HUES48 (cell line): ENCODE measurements at regions not wholly inside any gene's neighbourhood (a gene's known extent, or its start where the extent isn't known, plus 50 kb on each side); places are given as distances from the start of the nearest gene placed in this dataset.
"Not testable (repeated sequence)": the region's sequence is repeated elsewhere in the genome, so short reads cannot be mapped to it uniquely, and the experiment has no call there.

Source experiments
- H3K27ac ChIP-seq: one replicate; pipeline ENCODE4 v1.7.0; 2013; ENCODE audit warnings: low read depth, low read length, inconsistent platforms
- H3K27me3 ChIP-seq: 2 replicates; pipeline ENCODE4 v1.6.1; 2013; ENCODE audit warnings: mild to moderate bottlenecking, low read length; ENCODE audit not compliant: control insufficient read depth, insufficient read depth
- H3K36me3 ChIP-seq: 2 replicates; pipeline ENCODE4 v1.6.1; 2013; ENCODE audit warnings: low read length; ENCODE audit not compliant: control insufficient read depth, insufficient read depth
- H3K4me1 ChIP-seq: 2 replicates; pipeline ENCODE4 v1.6.1; 2013; ENCODE audit warnings: mild to moderate bottlenecking, low read length; ENCODE audit not compliant: control insufficient read depth, insufficient read depth
- H3K4me3 ChIP-seq: 2 replicates; pipeline ENCODE4 v1.5.1; 2013; ENCODE audit warnings: mild to moderate bottlenecking, low read depth, low read length
- H3K9ac ChIP-seq: 2 replicates; pipeline ENCODE4 v1.6.1; 2013; ENCODE audit warnings: mild to moderate bottlenecking, low read depth, low read length, moderate library complexity
- H3K9me3 ChIP-seq: 2 replicates; pipeline ENCODE4 v1.6.1; 2013; ENCODE audit warnings: low read length; ENCODE audit not compliant: control insufficient read depth, insufficient read depth

DNA sequence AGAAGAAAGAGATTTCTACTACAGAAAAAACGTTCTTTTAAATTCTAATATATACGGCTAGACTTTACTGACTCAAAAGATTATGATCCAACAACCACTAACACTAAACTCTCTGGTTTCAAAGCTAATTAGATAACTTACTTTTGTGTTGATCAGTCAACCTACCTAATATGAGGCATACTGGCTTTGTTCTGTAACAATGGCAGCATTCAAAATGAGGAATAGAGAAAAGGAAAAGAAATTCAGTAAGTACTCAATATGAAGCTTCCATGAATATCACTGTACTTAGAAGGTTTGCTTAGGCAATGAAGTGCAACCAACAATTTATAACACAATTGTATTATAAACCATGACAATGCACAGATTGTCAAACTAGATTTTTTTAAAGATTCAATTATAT lies 430.5 kb upstream of the PMFBP1 start:
- Histone ChIP-seq H3K4me1 (peaks cover 13% of the 10 kb centered on the region), H3K9me3 (no peaks in the 10 kb centered on the region), H3K9ac (no peak overlapping the region), H3K4me3 (no peak overlapping the region), H3K27me3 (no peaks in the 10 kb centered on the region), H3K27ac (no peak overlapping the region), H3K36me3 (no peaks in the 10 kb centered on the region)

DNA sequence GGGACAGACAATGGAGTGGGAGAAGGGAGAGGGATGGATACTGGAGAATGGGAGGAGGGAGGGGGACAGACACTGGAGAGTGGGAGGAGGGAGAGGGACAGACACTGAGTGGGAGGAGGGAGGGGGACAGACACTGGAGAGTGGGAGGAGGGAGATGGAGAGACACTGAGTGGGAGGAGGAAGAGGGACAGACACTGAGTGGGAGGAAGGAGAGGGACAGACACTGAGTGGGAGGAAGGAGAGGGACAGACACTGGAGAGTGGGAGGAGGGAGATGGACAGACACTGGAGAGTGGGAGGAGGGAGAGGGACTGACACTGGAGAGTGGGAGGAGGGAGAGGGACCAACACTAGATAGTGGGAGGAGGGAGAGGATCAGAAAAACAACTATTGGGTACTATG lies 426.7 kb upstream of the PMFBP1 start:
- H3K9ac ChIP-seq = no peak overlapping the region
- H3K27ac ChIP-seq = no peak overlapping the region
- H3K4me1 ChIP-seq = no peaks in the 10 kb centered on the region
- H3K9me3 ChIP-seq = no peaks in the 10 kb centered on the region
- no peak overlapping the region for H3K4me3 ChIP-seq
- no peaks in the 10 kb centered on the region for H3K36me3 ChIP-seq
- no peaks in the 10 kb centered on the region for H3K27me3 ChIP-seq

- Histone ChIP-seq H3K9me3 (no peaks in the 10 kb centered on the region), H3K36me3 (no peaks in the 10 kb centered on the region), H3K4me3 (no peak overlapping the region), H3K27me3 (no peaks in the 10 kb centered on the region), H3K4me1 (no peaks in the 10 kb centered on the region), H3K27ac (no peak overlapping the region), H3K9ac (no peak overlapping the region)
Measured at GRCh38 chr16:72597938-72598337, 426.0 kb upstream of the PMFBP1 start.

GRCh38 chr16:72596373-72596772 lies 424.4 kb upstream of the PMFBP1 start:
- no peak overlapping the region for H3K27ac ChIP-seq
- H3K4me3 ChIP-seq = no peak overlapping the region
- no peaks in the 10 kb centered on the region for H3K36me3 ChIP-seq
- no peak overlapping the region for H3K9ac ChIP-seq
- no peaks in the 10 kb centered on the region for H3K4me1 ChIP-seq
- no peaks in the 10 kb centered on the region for H3K9me3 ChIP-seq
- H3K27me3 ChIP-seq = no peaks in the 10 kb centered on the region

DNA sequence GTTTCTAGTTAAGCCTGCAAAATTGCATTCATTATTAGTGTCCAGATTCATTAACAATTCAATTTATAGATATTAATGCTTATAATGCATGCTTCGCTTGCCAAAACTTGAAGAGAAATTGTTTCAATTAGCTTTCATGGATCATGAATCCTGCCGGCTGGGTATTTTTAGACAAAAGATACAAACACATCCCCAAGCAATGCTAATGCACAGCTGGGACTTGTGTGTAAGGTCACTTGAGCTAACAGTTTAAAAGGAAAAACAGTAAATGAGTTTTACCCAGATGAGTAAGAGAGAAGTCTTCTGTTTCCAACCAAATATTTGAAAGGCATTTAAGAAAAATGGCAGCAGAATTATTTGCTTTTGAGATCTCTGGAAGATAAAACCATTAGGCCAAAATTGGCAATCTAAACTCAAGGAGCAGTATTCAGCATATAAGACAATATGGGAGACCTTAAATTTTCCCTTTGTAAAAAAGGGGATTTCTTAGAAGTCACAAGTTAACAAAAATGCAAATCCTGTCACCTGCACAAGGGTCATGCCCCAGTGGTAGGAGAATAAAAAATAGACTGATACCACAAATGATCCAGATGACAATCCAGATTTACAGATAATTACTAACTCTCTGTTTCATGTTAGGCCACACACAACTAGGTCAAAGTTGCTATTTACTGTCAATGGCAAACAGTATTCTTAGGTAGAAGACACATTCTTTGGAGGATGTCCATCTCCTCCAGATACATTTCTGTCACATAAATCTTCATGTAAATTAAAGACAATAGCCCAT lies 418.4 kb upstream of the PMFBP1 start:
- H3K27ac ChIP-seq = no peak overlapping the region
- H3K27me3 ChIP-seq = no peaks in the 10 kb centered on the region

DNA sequence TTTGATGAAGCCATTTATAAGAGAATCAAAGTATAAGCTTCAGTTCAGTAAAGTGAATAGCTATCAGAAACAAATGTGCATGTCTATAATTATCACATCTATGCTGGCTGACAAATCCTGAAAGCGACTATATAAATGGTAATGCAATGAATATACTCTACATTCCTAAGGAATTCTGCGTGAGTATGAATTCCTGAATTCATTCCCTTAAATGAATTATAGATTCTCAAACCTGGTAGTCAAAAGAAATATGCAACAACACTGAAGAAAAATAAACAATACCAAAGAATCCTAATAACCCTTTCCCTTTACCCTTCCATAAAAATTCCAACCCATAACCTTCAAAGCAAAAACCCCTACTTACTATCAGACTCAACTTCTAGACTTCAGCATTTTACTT lies 416.6 kb upstream of the PMFBP1 start:
- no peaks in the 10 kb centered on the region for H3K9me3 ChIP-seq
- no peak overlapping the region for H3K27ac ChIP-seq
- H3K27me3 ChIP-seq = no peaks in the 10 kb centered on the region
- H3K9ac ChIP-seq = no peak overlapping the region
- no peaks in the 10 kb centered on the region for H3K36me3 ChIP-seq
- no peak overlapping the region for H3K4me3 ChIP-seq
- no peaks in the 10 kb centered on the region; the same call in 1 of the 2 replicates for H3K4me1 ChIP-seq

More for the DNA sequence above, 418.4 kb upstream of the PMFBP1 start:
- no peaks in the 10 kb centered on the region; the same call in 1 of the 2 replicates for H3K4me1 ChIP-seq
- no peaks in the 10 kb centered on the region for H3K9me3 ChIP-seq
- H3K36me3 ChIP-seq = no peaks in the 10 kb centered on the region
- no peak overlapping the region for H3K9ac ChIP-seq
- H3K4me3 ChIP-seq = no peak overlapping the region

- not testable (repeated sequence) for H3K27ac ChIP-seq, H3K27me3 ChIP-seq, H3K4me3 ChIP-seq, H3K9me3 ChIP-seq, H3K36me3 ChIP-seq, H3K4me1 ChIP-seq, H3K9ac ChIP-seq
Measured at GRCh38 chr16:72578061-72578460, 406.1 kb upstream of the PMFBP1 start.

GRCh38 chr16:72576189-72576588 lies 404.2 kb upstream of the PMFBP1 start:
- no peaks in the 10 kb centered on the region for H3K4me1 ChIP-seq

GRCh38 chr16:72569677-72570076 lies 397.7 kb upstream of the PMFBP1 start:
- no peak overlapping the region for H3K27ac ChIP-seq
- H3K4me3 ChIP-seq = no peak overlapping the region
- H3K36me3 ChIP-seq = no peaks in the 10 kb centered on the region
- no peak overlapping the region for H3K9ac ChIP-seq
- no peaks in the 10 kb centered on the region for H3K27me3 ChIP-seq
- peaks cover 16% of the 10 kb centered on the region for H3K4me1 ChIP-seq
- no peaks in the 10 kb centered on the region for H3K9me3 ChIP-seq

More at GRCh38 chr16:72576189-72576588, 404.2 kb upstream of the PMFBP1 start:
- no peak overlapping the region for H3K4me3 ChIP-seq
- H3K27ac ChIP-seq = no peak overlapping the region
- no peaks in the 10 kb centered on the region for H3K36me3 ChIP-seq
- H3K9ac ChIP-seq = no peak overlapping the region
- no peaks in the 10 kb centered on the region for H3K27me3 ChIP-seq
- H3K9me3 ChIP-seq = peaks cover 2% of the 10 kb centered on the region; the same call in 1 of the 2 replicates

- Histone ChIP-seq H3K4me3 (no peak overlapping the region), H3K4me1 (peaks cover 16% of the 10 kb centered on the region), H3K9me3 (no peaks in the 10 kb centered on the region), H3K36me3 (no peaks in the 10 kb centered on the region), H3K27ac (no peak overlapping the region), H3K27me3 (no peaks in the 10 kb centered on the region), H3K9ac (no peak overlapping the region)
Measured at GRCh38 chr16:72568502-72568901, 396.5 kb upstream of the PMFBP1 start.

DNA sequence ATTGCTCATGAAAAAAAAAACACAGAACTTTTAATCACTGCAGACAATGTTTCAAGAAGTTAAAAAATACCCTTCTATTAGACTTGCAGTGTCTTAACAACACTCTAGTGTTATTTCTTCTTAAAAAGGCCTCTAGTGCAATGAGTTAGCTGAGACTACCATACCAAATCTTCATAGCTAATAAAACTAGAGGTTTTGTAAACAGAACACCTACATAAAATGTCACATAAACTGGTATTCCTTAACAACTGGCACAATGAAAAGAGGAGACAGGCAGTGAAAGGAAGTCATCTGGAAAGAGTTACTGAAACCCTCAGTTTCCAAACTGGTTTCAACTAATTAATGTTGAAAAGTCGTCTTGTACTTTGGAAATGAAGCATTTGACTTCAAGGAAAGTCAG lies 394.2 kb upstream of the PMFBP1 start:
- peaks cover 16% of the 10 kb centered on the region for H3K4me1 ChIP-seq
- no peaks in the 10 kb centered on the region for H3K9me3 ChIP-seq
- H3K4me3 ChIP-seq = no peak overlapping the region
- no peak overlapping the region for H3K9ac ChIP-seq
- H3K27ac ChIP-seq = no peak overlapping the region
- H3K36me3 ChIP-seq = no peaks in the 10 kb centered on the region
- no peaks in the 10 kb centered on the region for H3K27me3 ChIP-seq
